ENCODE measurements at regions not wholly inside any gene's neighbourhood (a gene's known extent, or its start where the extent isn't known, plus 50 kb on each side); places are given as distances from the start of the nearest gene placed in this dataset.

- no peak for DNase-seq
- no peaks in the 10 kb centered on the region for H3K9me3 ChIP-seq
- H3K27me3 ChIP-seq: no peaks in the 10 kb centered on the region
- no peak for ATAC-seq
- intact Hi-C loops (cut with DNase I; ENCODE audit: low total_unique reads): no loop called here
- H3K27ac ChIP-seq: no peak overlapping the region
- no peaks in the 10 kb centered on the region for H3K36me3 ChIP-seq
- H3K4me1 ChIP-seq: no peaks in the 10 kb centered on the region
- in situ Hi-C loops (cut with MboI; ENCODE audit: low sequenced_read_pairs in 4 of 4): no loop called here
- TF ChIP-seq POLR2A (IDR thresholded peaks at IDR 0.05): no peak
- TF ChIP-seq, protein P1, sequence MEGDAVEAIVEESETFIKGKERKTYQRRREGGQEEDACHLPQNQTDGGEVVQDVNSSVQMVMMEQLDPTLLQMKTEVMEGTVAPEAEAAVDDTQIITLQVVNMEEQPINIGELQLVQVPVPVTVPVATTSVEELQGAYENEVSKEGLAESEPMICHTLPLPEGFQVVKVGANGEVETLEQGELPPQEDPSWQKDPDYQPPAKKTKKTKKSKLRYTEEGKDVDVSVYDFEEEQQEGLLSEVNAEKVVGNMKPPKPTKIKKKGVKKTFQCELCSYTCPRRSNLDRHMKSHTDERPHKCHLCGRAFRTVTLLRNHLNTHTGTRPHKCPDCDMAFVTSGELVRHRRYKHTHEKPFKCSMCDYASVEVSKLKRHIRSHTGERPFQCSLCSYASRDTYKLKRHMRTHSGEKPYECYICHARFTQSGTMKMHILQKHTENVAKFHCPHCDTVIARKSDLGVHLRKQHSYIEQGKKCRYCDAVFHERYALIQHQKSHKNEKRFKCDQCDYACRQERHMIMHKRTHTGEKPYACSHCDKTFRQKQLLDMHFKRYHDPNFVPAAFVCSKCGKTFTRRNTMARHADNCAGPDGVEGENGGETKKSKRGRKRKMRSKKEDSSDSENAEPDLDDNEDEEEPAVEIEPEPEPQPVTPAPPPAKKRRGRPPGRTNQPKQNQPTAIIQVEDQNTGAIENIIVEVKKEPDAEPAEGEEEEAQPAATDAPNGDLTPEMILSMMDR (IDR thresholded peaks at IDR 0.05 in 4 of 5, conservative IDR thresholded peaks at IDR 0.05 in 1 of 5): no peak
- no peak overlapping the region for H3K4me3 ChIP-seq
Observed at GRCh38 chr13:109390391-109390790, 396.0 kb downstream of the IRS2 start.

DNA sequence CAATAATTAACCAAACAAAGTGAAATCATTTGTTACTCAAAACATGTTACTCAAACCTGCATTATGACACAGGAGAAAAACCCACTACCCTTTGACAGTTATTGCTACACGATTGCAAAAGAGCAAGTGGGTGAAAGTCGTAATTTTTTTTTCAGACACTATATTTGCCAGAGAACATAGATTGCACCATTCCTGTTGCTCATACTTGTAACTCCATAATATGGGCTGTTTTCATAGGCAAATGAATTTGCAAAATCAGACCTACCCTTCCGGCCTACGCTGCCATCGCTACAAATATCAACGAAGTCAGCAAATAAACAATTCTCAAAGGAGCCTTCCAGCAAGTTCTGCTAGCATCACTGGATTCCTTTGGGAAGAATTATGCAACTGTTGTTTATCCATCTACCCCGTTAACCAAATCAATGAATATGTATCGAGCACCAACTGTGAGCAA, 396.5 kb downstream of the IRS2 start:
- intact Hi-C loops (cut with DNase I; ENCODE audit: low total_unique reads): no loop called here
- no peaks in the 10 kb centered on the region for H3K36me3 ChIP-seq
- no peaks in the 10 kb centered on the region for H3K9me3 ChIP-seq
- TF ChIP-seq, protein P1 (IDR thresholded peaks at IDR 0.05 in 4 of 5, conservative IDR thresholded peaks at IDR 0.05 in 1 of 5): no peak
- no peak for TF ChIP-seq POLR2A (IDR thresholded peaks at IDR 0.05)
- no peak overlapping the region for H3K4me3 ChIP-seq
- H3K27ac ChIP-seq: no peak overlapping the region
- DNase-seq: no peak
- H3K4me1 ChIP-seq: no peaks in the 10 kb centered on the region
- in situ Hi-C loops (cut with MboI; ENCODE audit: low sequenced_read_pairs in 4 of 4): no loop called here
- H3K27me3 ChIP-seq: no peaks in the 10 kb centered on the region
- ATAC-seq: no peak

GRCh38 chr13:109389456-109389855, 396.9 kb downstream of the IRS2 start:
- intact Hi-C loops (cut with DNase I; ENCODE audit: low total_unique reads) (no loop called here), in situ Hi-C loops (cut with MboI; ENCODE audit: low sequenced_read_pairs in 4 of 4) (no loop called here)
- Histone ChIP-seq H3K4me3 (no peak overlapping the region), H3K27ac (no peak overlapping the region), H3K9me3 (no peaks in the 10 kb centered on the region), H3K4me1 (no peaks in the 10 kb centered on the region), H3K27me3 (no peaks in the 10 kb centered on the region), H3K36me3 (no peaks in the 10 kb centered on the region)
- no peak for DNase-seq
- TF ChIP-seq POLR2A (IDR thresholded peaks at IDR 0.05): no peak
- TF ChIP-seq, protein P1 (IDR thresholded peaks at IDR 0.05 in 4 of 5, conservative IDR thresholded peaks at IDR 0.05 in 1 of 5): no peak
- ATAC-seq: no peak

GRCh38 chr13:109387471-109387870, 398.9 kb downstream of the IRS2 start:
- in situ Hi-C loops (cut with MboI; ENCODE audit: low sequenced_read_pairs in 4 of 4): no loop called here
- no peaks in the 10 kb centered on the region for H3K9me3 ChIP-seq
- no peaks in the 10 kb centered on the region for H3K36me3 ChIP-seq
- DNase-seq (no peak), ATAC-seq (no peak)
- TF ChIP-seq POLR2A (IDR thresholded peaks at IDR 0.05): no peak
- TF ChIP-seq, protein P1 (IDR thresholded peaks at IDR 0.05 in 4 of 5, conservative IDR thresholded peaks at IDR 0.05 in 1 of 5): no peak
- H3K27me3 ChIP-seq: no peaks in the 10 kb centered on the region
- intact Hi-C loops (cut with DNase I; ENCODE audit: low total_unique reads): no loop called here
- no peak overlapping the region for H3K27ac ChIP-seq
- no peak overlapping the region for H3K4me3 ChIP-seq
- no peaks in the 10 kb centered on the region for H3K4me1 ChIP-seq

DNA sequence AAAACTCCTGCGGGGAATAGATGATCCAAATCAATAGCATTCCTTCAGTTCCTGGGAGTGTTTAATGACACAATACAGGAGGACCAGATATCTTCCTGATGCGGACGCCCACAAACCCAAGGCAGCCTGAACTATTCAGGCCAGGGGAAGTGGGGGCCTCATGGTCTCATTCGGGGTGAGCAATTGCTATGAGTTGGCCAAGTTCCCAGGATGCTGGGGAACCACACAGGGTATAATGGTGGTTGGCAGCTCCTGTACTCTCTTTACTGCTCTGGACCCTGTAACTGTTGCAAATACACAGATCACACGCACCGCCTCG, 401.2 kb downstream of the IRS2 start:
- Histone ChIP-seq H3K4me1 (no peaks in the 10 kb centered on the region), H3K27ac (no peak overlapping the region), H3K4me3 (no peak overlapping the region), H3K36me3 (no peaks in the 10 kb centered on the region), H3K9me3 (no peaks in the 10 kb centered on the region), H3K27me3 (no peaks in the 10 kb centered on the region)
- in situ Hi-C loops (cut with MboI; ENCODE audit: low sequenced_read_pairs in 4 of 4) (no loop called here), intact Hi-C loops (cut with DNase I; ENCODE audit: low total_unique reads) (no loop called here)
- no peak for ATAC-seq
- no peak for DNase-seq
- TF ChIP-seq, protein P1 (IDR thresholded peaks at IDR 0.05 in 4 of 5, conservative IDR thresholded peaks at IDR 0.05 in 1 of 5): no peak
- no peak for TF ChIP-seq POLR2A (IDR thresholded peaks at IDR 0.05)

All from gastrocnemius medialis (tissue), 4 donors.